SK-N-SH (cell line): ENCODE measurements at regions not wholly inside any gene's neighbourhood (a gene's known extent, or its start where the extent isn't known, plus 50 kb on each side); places are given as distances from the start of the nearest gene placed in this dataset.

Experiments
- CTCF ChIA-PET: fragments of 300-600, 350-600 bp; formaldehyde crosslinking; extraction: SDS; loops from one replicate; lab custom pipeline; 2021; lab: Yijun Ruan, JAX
- POLR2A ChIA-PET: fragments of 350-600 bp; sonication (Branson Sonifier 250); formaldehyde crosslinking; extraction: SDS; loops from one replicate; lab custom pipeline; 2020; ENCODE audit warnings: antibody characterized with exemption, inconsistent platforms; lab: Yijun Ruan, JAX
- DNase-seq: peaks from one replicate; pipeline ENCODE4 v3.0.0; 2012
- H2AFZ ChIP-seq: fragments of 200-600 bp; sonication (generic); 2 replicates; pipeline ENCODE4 v1.8.1; 2016; ENCODE audit warnings: antibody characterized with exemption, mild to moderate bottlenecking, low read depth
- H3F3A ChIP-seq: fragments of 200-600 bp; sonication (generic); replicated peaks from 2 replicates; pipeline ENCODE3; 2016; ENCODE audit warnings: antibody characterized with exemption, mild to moderate bottlenecking; ENCODE audit not compliant: insufficient read depth
- H3K27ac ChIP-seq, 2 experiments: fragments of 200-500 bp in 1 of 2; fragments of 200-600 bp in 1 of 2; sonication (Bioruptor generic) in 1 of 2; sonication (generic), shearing (Covaris generic) in 1 of 2; 2 replicates each; pipeline versions ENCODE4 v1.5.1 to v1.6.1; 2014 to 2016; ENCODE audit warnings: low read depth in 2 of 2, inconsistent platforms in 1 of 2, low read length in 1 of 2, mild to moderate bottlenecking in 1 of 2, mixed read lengths in 1 of 2
- H3K27me3 ChIP-seq: fragments of 200-600 bp; sonication (generic), shearing (Covaris generic); 2 replicates; pipeline ENCODE4 v1.6.1; 2016; ENCODE audit warnings: mixed run types; ENCODE audit not compliant: insufficient read depth
- H3K36me3 ChIP-seq, 2 experiments: fragments of 200-500 bp in 1 of 2; fragments of 200-600 bp in 1 of 2; sonication (Bioruptor generic) in 1 of 2; sonication (generic) in 1 of 2; replicated peaks in 1 of 2; 2 replicates each; pipeline versions ENCODE3 to v1.5.1; 2014 to 2016; ENCODE audit warnings: low read length in 1 of 2, mild to moderate bottlenecking in 1 of 2; ENCODE audit not compliant: insufficient read depth in 2 of 2, control insufficient read depth in 1 of 2
- H3K4me1 ChIP-seq, 2 experiments: fragments of 200-500 bp in 1 of 2; fragments of 200-600 bp in 1 of 2; sonication (Bioruptor generic) in 1 of 2; sonication (generic), shearing (Covaris generic) in 1 of 2; 2 replicates each; pipeline versions ENCODE4 v1.5.1 to v1.6.1; 2014 to 2016; ENCODE audit warnings: low read depth in 1 of 2, low read length in 1 of 2, mixed run types in 1 of 2; ENCODE audit not compliant: insufficient read depth in 2 of 2, control insufficient read depth in 1 of 2
- H3K4me2 ChIP-seq: fragments of 200-600 bp; sonication (generic), shearing (Covaris generic); 2 replicates; pipeline ENCODE4 v1.6.1; 2017; ENCODE audit warnings: mixed run types
- H3K4me3 ChIP-seq, 2 experiments: fragments of 200-500 bp in 1 of 2; fragments of 200-600 bp in 1 of 2; sonication (Bioruptor generic) in 1 of 2; sonication (generic), shearing (Covaris generic) in 1 of 2; 2 replicates each; pipeline versions ENCODE4 v1.5.1 to v1.8.1; 2014 to 2016; ENCODE audit warnings: low read depth in 2 of 2, inconsistent platforms in 1 of 2, low read length in 1 of 2, mild to moderate bottlenecking in 1 of 2, mixed read lengths in 1 of 2, moderate library complexity in 1 of 2
- H3K79me2 ChIP-seq: fragments of 200-600 bp; sonication (generic); 2 replicates; pipeline ENCODE4 v1.8.1; 2017; ENCODE audit warnings: mild to moderate bottlenecking; ENCODE audit not compliant: insufficient read depth
- H3K9ac ChIP-seq: fragments of 200-600 bp; sonication (generic); 2 replicates; pipeline ENCODE4 v1.6.1; 2017; ENCODE audit warnings: mixed run types
- H3K9me2 ChIP-seq: fragments of 200-600 bp; sonication (generic); 2 replicates; pipeline ENCODE4 v1.6.1; 2017; ENCODE audit warnings: mixed run types
- H3K9me3 ChIP-seq: fragments of 200-600 bp; sonication (generic); 2 replicates; pipeline ENCODE4 v1.6.1; 2017; ENCODE audit warnings: mixed run types, mild to moderate bottlenecking, moderate library complexity
- H4K20me1 ChIP-seq: fragments of 200-600 bp; sonication (generic); 2 replicates; pipeline ENCODE4 v1.6.1; 2017; ENCODE audit warnings: mild to moderate bottlenecking, mixed run types; ENCODE audit not compliant: insufficient read depth
- EZH2phosphoT487 ChIP-seq: fragments of 200-600 bp; sonication (generic); IDR thresholded peaks from 2 replicates; pipeline ENCODE4 v1.6.1; 2017; ENCODE audit warnings: low read depth, mixed run types, mild to moderate bottlenecking, antibody characterized with exemption, moderate library complexity, borderline replicate concordance
- FOXM1 ChIP-seq: IDR thresholded peaks from 2 replicates; pipeline ENCODE4 v1.4.0; 2012; ENCODE audit warnings: low read depth, mild to moderate bottlenecking
- GABPA ChIP-seq: IDR thresholded peaks from 2 replicates; pipeline ENCODE4 v1.4.0; 2012; ENCODE audit warnings: low read depth, mild to moderate bottlenecking
- GATA2 ChIP-seq: sonication (generic); formaldehyde crosslinking; IDR thresholded peaks from 2 replicates; pipeline ENCODE4 v1.5.0; 2020; ENCODE audit warnings: mild to moderate bottlenecking, missing genetic modification reagents
- IRF3 ChIP-seq: fragments of 150-350 bp; IDR thresholded peaks from 2 replicates; pipeline ENCODE4 v1.6.1; 2016; ENCODE audit warnings: mild to moderate bottlenecking, low read depth, low read length
- MAX ChIP-seq: IDR thresholded peaks from 2 replicates; pipeline ENCODE4 v1.4.0; 2012; ENCODE audit warnings: low read depth
- PBX3 ChIP-seq: IDR thresholded peaks from 2 replicates; pipeline ENCODE4; 2012
- RFX5 ChIP-seq: IDR thresholded peaks from 2 replicates; pipeline ENCODE4 v1.6.1; 2012; ENCODE audit warnings: mild to moderate bottlenecking, improper control_type of control experiment, low read length
- RXRA ChIP-seq: IDR thresholded peaks from 2 replicates; pipeline ENCODE4 v1.4.0; 2012; ENCODE audit warnings: low read depth, mild to moderate bottlenecking, borderline replicate concordance
- SIN3A ChIP-seq: IDR thresholded peaks from 2 replicates; pipeline ENCODE4 v1.6.1; 2012; ENCODE audit warnings: low read depth, mild to moderate bottlenecking, low read length, moderate library complexity, borderline replicate concordance
- SMC3 ChIP-seq: IDR thresholded peaks from 2 replicates; pipeline ENCODE4 v1.6.1; 2012; ENCODE audit warnings: low read depth, low read length, improper control_type of control experiment
- TEAD4 ChIP-seq: IDR thresholded peaks from 2 replicates; pipeline ENCODE4 v1.4.0; 2012; ENCODE audit warnings: mild to moderate bottlenecking, borderline replicate concordance; ENCODE audit not compliant: insufficient read depth
- YY1 ChIP-seq: IDR thresholded peaks from 2 replicates; pipeline ENCODE4 v1.4.0; 2012; ENCODE audit warnings: low read depth, mild to moderate bottlenecking
- ZBTB33 ChIP-seq: IDR thresholded peaks from 2 replicates; pipeline ENCODE4 v1.4.0; 2012; ENCODE audit warnings: low read depth, borderline replicate concordance
- WGBS: methylation state at CpG from one replicate; pipeline ENCODE4 v1.1.6; 2017; ENCODE audit warnings: low lambda C conversion rate; 5-methylcytosine and 5-hydroxymethylcytosine counted together

GRCh38 chr6:95676011-95676628, 98.8 kb downstream of the MANEA start:
- H3K4me2 ChIP-seq = no peak overlapping the region
- H3K4me3 ChIP-seq = no peak overlapping the region
- H3K9me2 ChIP-seq = no peaks in the 10 kb centered on the region
- H3K36me3 ChIP-seq = no peaks in the 10 kb centered on the region
- no peak overlapping the region for H2AFZ ChIP-seq
- no peaks in the 10 kb centered on the region for H4K20me1 ChIP-seq
- no peak for DNase-seq
- H3K27me3 ChIP-seq = no peaks in the 10 kb centered on the region
- 74% methylated on average over 1 of the region's 1 CpG for WGBS
- no peak for TF ChIP-seq FOXM1
- TF ChIP-seq MAX = no peak
- no peak for TF ChIP-seq YY1
- TF ChIP-seq IRF3 = no peak
- no peak for TF ChIP-seq RXRA
- TF ChIP-seq SMC3 = no peak
- no peak for TF ChIP-seq GATA2 (CRISPR knock-in tag)
- no peak for TF ChIP-seq TEAD4
- no peak for TF ChIP-seq EZH2phosphoT487
- H3K9me3 ChIP-seq = no peaks in the 10 kb centered on the region
- no peaks in the 10 kb centered on the region for H3K4me1 ChIP-seq
- no peak overlapping the region for H3K27ac ChIP-seq
- H3K9ac ChIP-seq = no peak overlapping the region
- ChIA-PET CTCF (no interaction called here), POLR2A (no interaction called here)
- no peaks in the 10 kb centered on the region for H3F3A ChIP-seq
- no peaks in the 10 kb centered on the region for H3K79me2 ChIP-seq

GRCh38 chr6:95679981-95680380, 102.6 kb downstream of the MANEA start:
- Histone ChIP-seq H3K9ac (no peak overlapping the region), H3K4me3 (no peak overlapping the region), H3K4me1 (no peaks in the 10 kb centered on the region), H3K36me3 (no peaks in the 10 kb centered on the region), H3K79me2 (no peaks in the 10 kb centered on the region), H3K9me2 (no peaks in the 10 kb centered on the region), H4K20me1 (no peaks in the 10 kb centered on the region), H3F3A (no peaks in the 10 kb centered on the region), H2AFZ (no peak overlapping the region), H3K9me3 (no peaks in the 10 kb centered on the region), H3K27ac (no peak overlapping the region), H3K27me3 (no peaks in the 10 kb centered on the region), H3K4me2 (no peak overlapping the region)
- WGBS = 38% methylated on average over 3 of the region's 3 CpGs
- POLR2A ChIA-PET = no interaction called here
- CTCF ChIA-PET = no interaction called here
- no peak for DNase-seq
- TF ChIP-seq GATA2 (CRISPR knock-in tag) (no peak), SIN3A (no peak), RFX5 (no peak), YY1 (no peak), PBX3 (no peak), ZBTB33 (no peak), IRF3 (no peak), GABPA (no peak)
